Retinal pigment epithelial cell (primary cell): ENCODE measurements at regions not wholly inside any gene's neighbourhood (a gene's known extent, or its start where the extent isn't known, plus 50 kb on each side); places are given as distances from the start of the nearest gene placed in this dataset.

Source experiments
- DNase-seq: peaks from one replicate; pipeline ENCODE4 v3.0.0-alpha.2; 2010; ENCODE audit warnings: low read depth
- H3K4me3 ChIP-seq: 2 replicates; pipeline ENCODE4 v1.5.1; 2011; ENCODE audit warnings: mild to moderate bottlenecking, low read length, control low read depth, moderate library complexity
- CTCF ChIP-seq: conservative IDR thresholded peaks from 2 replicates; pipeline ENCODE4 v1.5.1; 2011; ENCODE audit warnings: low read depth, low read length, control low read depth, inconsistent platforms

GRCh38 chr21:35738347-35738961, 321.9 kb downstream of the SETD4 start:
- H3K4me3 ChIP-seq = no peak overlapping the region
- TF ChIP-seq CTCF = no peak
- DNase-seq = peak; percentile 88

GRCh38 chr21:35737899-35738346, 322.4 kb downstream of the SETD4 start:
- TF ChIP-seq CTCF = no peak
- H3K4me3 ChIP-seq = no peak overlapping the region
- DNase-seq = no peak

GRCh38 chr21:35737449-35737848, 322.9 kb downstream of the SETD4 start:
- no peak for DNase-seq
- no peak for TF ChIP-seq CTCF
- H3K4me3 ChIP-seq = no peak overlapping the region

- TF ChIP-seq CTCF = no peak
- H3K4me3 ChIP-seq = no peak overlapping the region
- DNase-seq = no peak
Measured at GRCh38 chr21:35732788-35733187, 327.5 kb downstream of the SETD4 start.

GRCh38 chr21:35730325-35730724, 330.0 kb downstream of the SETD4 start:
- DNase-seq = no peak
- H3K4me3 ChIP-seq = no peak overlapping the region
- TF ChIP-seq CTCF = no peak

- TF ChIP-seq CTCF = no peak
Measured at GRCh38 chr21:35727830-35728229, 332.5 kb downstream of the SETD4 start.

GRCh38 chr21:35724156-35724555, 336.2 kb downstream of the SETD4 start:
- no peak for DNase-seq
- TF ChIP-seq CTCF = no peak
- H3K4me3 ChIP-seq = no peak overlapping the region

More at GRCh38 chr21:35727830-35728229, 332.5 kb downstream of the SETD4 start:
- no peak for DNase-seq
- H3K4me3 ChIP-seq = no peak overlapping the region
